Prostate gland (tissue), 2 donors: ENCODE measurements at regions not wholly inside any gene's neighbourhood (a gene's known extent, or its start where the extent isn't known, plus 50 kb on each side); places are given as distances from the start of the nearest gene placed in this dataset.

Experiments used
- CTCF ChIP-seq, 4 experiments: fragments of 200-600 bp in 2 of 4; fragments of 450-650 bp in 2 of 4; sonication (generic) in 2 of 4; IDR thresholded peaks; 1 replicate in 3 of 4; 2 replicates in 1 of 4; pipeline ENCODE4 v1.5.1; 2016 to 2019; ENCODE audit warnings: antibody characterized with exemption in 4 of 4, mild to moderate bottlenecking in 2 of 4, moderate library complexity in 2 of 4
- POLR2A ChIP-seq: fragments of 450-650 bp; IDR thresholded peaks from one replicate; pipeline ENCODE4 v1.6.1; 2016; ENCODE audit warnings: antibody characterized with exemption, mild to moderate bottlenecking
- POLR2AphosphoS5 ChIP-seq: sonication (generic); formaldehyde crosslinking; IDR thresholded peaks from one replicate; pipeline ENCODE4 v1.6.1; 2017; ENCODE audit warnings: antibody characterized with exemption

- TF ChIP-seq CTCF (IDR thresholded peaks at IDR 0.05) (no peak), POLR2AphosphoS5 (no peak), POLR2A (no peak)
These were observed 1014.6 kb downstream of the GRIK2 start for GRCh38 chr6:102407886-102408741.
